Liver (tissue), 8 donors: ENCODE measurements at regions not wholly inside any gene's neighbourhood (a gene's known extent, or its start where the extent isn't known, plus 50 kb on each side); places are given as distances from the start of the nearest gene placed in this dataset.

Experiments
- DNase-seq: peaks from one replicate; pipeline ENCODE4 v3.0.0-alpha.2; 2017; ENCODE audit warnings: low spot score
- H3K27ac ChIP-seq, 2 donors: one replicate each; pipeline ENCODE4 v1.7.0; 2013; ENCODE audit warnings: inconsistent platforms in 2 of 2, low read length in 2 of 2, control low read depth in 1 of 2, low read depth in 1 of 2, mild to moderate bottlenecking in 1 of 2
- H3K27me3 ChIP-seq, 4 donors: one replicate each; pipeline versions ENCODE4 v1.6.1 to v1.7.0; 2013; ENCODE audit warnings: low read length in 3 of 4, inconsistent platforms in 1 of 4, mild to moderate bottlenecking in 1 of 4, moderate library complexity in 1 of 4; ENCODE audit not compliant: control insufficient read depth in 4 of 4, insufficient read depth in 4 of 4
- H3K36me3 ChIP-seq, 4 donors: one replicate each; pipeline versions ENCODE4 v1.6.1 to v1.7.0; 2013; ENCODE audit warnings: low read length in 3 of 4, mild to moderate bottlenecking in 3 of 4, low read depth in 1 of 4, moderate library complexity in 1 of 4; ENCODE audit not compliant: control insufficient read depth in 4 of 4, insufficient read depth in 3 of 4
- H3K4me1 ChIP-seq, 4 donors: one replicate each; pipeline versions ENCODE4 v1.6.1 to v1.7.0; 2013; ENCODE audit warnings: low read length in 3 of 4, mild to moderate bottlenecking in 3 of 4, moderate library complexity in 1 of 4; ENCODE audit not compliant: control insufficient read depth in 4 of 4, insufficient read depth in 4 of 4
- H3K4me3 ChIP-seq, 3 donors: one replicate each; pipeline versions ENCODE4 v1.6.1 to v1.7.0; 2013; ENCODE audit warnings: low read length in 3 of 3, control low read depth in 1 of 3, low read depth in 1 of 3, mild to moderate bottlenecking in 1 of 3
- H3K9ac ChIP-seq, 2 donors: one replicate each; pipeline ENCODE4 v1.7.0; 2013; ENCODE audit warnings: low read length in 2 of 2, mild to moderate bottlenecking in 2 of 2, moderate library complexity in 2 of 2, control low read depth in 1 of 2, low read depth in 1 of 2
- H3K9me3 ChIP-seq, 4 donors: one replicate each; pipeline versions ENCODE4 v1.6.1 to v1.7.0; 2013; ENCODE audit warnings: low read length in 3 of 4; ENCODE audit not compliant: control insufficient read depth in 4 of 4
- ATF3 ChIP-seq: IDR thresholded peaks from 2 replicates; pipeline ENCODE4 v1.6.1; 2016; ENCODE audit warnings: antibody characterized with exemption
- CTCF ChIP-seq: fragments of 150-350 bp; IDR thresholded peaks from 2 replicates; pipeline ENCODE4 v1.5.1; 2017; ENCODE audit warnings: improper control_type of control experiment, low read depth, low read length; ENCODE audit not compliant: missing input control
- EGR1 ChIP-seq, 2 donors: IDR thresholded peaks; 2 replicates each; pipeline ENCODE4 v1.6.1; 2016 to 2018; ENCODE audit warnings: antibody characterized with exemption in 2 of 2, low read depth in 2 of 2
- FOXA1 ChIP-seq: IDR thresholded peaks from 2 replicates; pipeline ENCODE4 v1.6.1; 2016; ENCODE audit warnings: antibody characterized with exemption
- FOXA2 ChIP-seq: IDR thresholded peaks from 2 replicates; pipeline ENCODE4 v1.6.1; 2016; ENCODE audit warnings: antibody characterized with exemption
- GABPA ChIP-seq, 2 donors: IDR thresholded peaks in 1 of 2; conservative IDR thresholded peaks in 1 of 2; 2 replicates each; pipeline ENCODE4 v1.6.1; 2016; ENCODE audit warnings: antibody characterized with exemption in 2 of 2, mild to moderate bottlenecking in 1 of 2, moderate library complexity in 1 of 2
- HNF4A ChIP-seq, 2 donors: conservative IDR thresholded peaks; 2 replicates each; pipeline ENCODE4 v1.6.1; 2016; ENCODE audit warnings: antibody characterized with exemption in 2 of 2, mild to moderate bottlenecking in 2 of 2
- HNF4G ChIP-seq: IDR thresholded peaks from 2 replicates; pipeline ENCODE4 v1.6.1; 2016; ENCODE audit warnings: antibody characterized with exemption
- JUND ChIP-seq, 2 donors: IDR thresholded peaks; 2 replicates each; pipeline ENCODE4 v1.6.1; 2016; ENCODE audit warnings: antibody characterized with exemption in 2 of 2
- MAX ChIP-seq: IDR thresholded peaks from 2 replicates; pipeline ENCODE4 v1.6.1; 2016; ENCODE audit warnings: antibody characterized with exemption
- NR2F2 ChIP-seq: IDR thresholded peaks from 2 replicates; pipeline ENCODE4 v1.6.1; 2016; ENCODE audit warnings: antibody characterized with exemption
- RAD21 ChIP-seq, 2 donors: IDR thresholded peaks; 2 replicates each; pipeline ENCODE4 v1.6.1; 2016; ENCODE audit warnings: antibody characterized with exemption in 2 of 2, mild to moderate bottlenecking in 2 of 2
- REST ChIP-seq: IDR thresholded peaks from 2 replicates; pipeline ENCODE4 v1.6.1; 2016; ENCODE audit warnings: antibody characterized with exemption, mild to moderate bottlenecking
- RXRA ChIP-seq, 2 donors: IDR thresholded peaks; 2 replicates each; pipeline ENCODE4 v1.6.1; 2017 to 2018; ENCODE audit warnings: antibody characterized with exemption in 2 of 2, mild to moderate bottlenecking in 1 of 2
- SP1 ChIP-seq: IDR thresholded peaks from 2 replicates; pipeline ENCODE4 v1.6.1; 2018; ENCODE audit warnings: antibody characterized with exemption, mild to moderate bottlenecking
- TAF1 ChIP-seq: conservative IDR thresholded peaks from 2 replicates; pipeline ENCODE4 v1.6.1; 2016; ENCODE audit warnings: antibody characterized with exemption, mild to moderate bottlenecking
- YY1 ChIP-seq: IDR thresholded peaks from 2 replicates; pipeline ENCODE4 v1.6.1; 2016; ENCODE audit warnings: antibody characterized with exemption, mild to moderate bottlenecking
- ZBTB33 ChIP-seq: IDR thresholded peaks from 2 replicates; pipeline ENCODE4 v1.6.1; 2016; ENCODE audit warnings: antibody characterized with exemption
- WGBS: extraction: QIAGEN DNeasy Blood & Tissue Kit; methylation state at CpG from one replicate; pipeline ENCODE4 v1.1.7; 2013; 5-methylcytosine and 5-hydroxymethylcytosine counted together
- donor health status: healthy.
- donor health status: healthy.
- donor health status: healthy.
- donor health status: healthy.
- donor health status: healthy.

- no peak for TF ChIP-seq SP1
These were observed 179.9 kb upstream of the DTNBP1 start (continued) for GRCh38 chr6:15842727-15843117.

- Histone ChIP-seq H3K9me3 (no peaks in the 10 kb centered on the region), H3K36me3 (no peaks in the 10 kb centered on the region), H3K4me1 (no peaks in the 10 kb centered on the region), H3K27me3 (no peaks in the 10 kb centered on the region), H3K27ac (no peak overlapping the region), H3K9ac (no peak overlapping the region), H3K4me3 (no peak overlapping the region)
- TF ChIP-seq HNF4G: no peak
- DNase-seq: no peak
- 80% methylated on average over 9 of the region's 9 CpGs for WGBS
These were observed 179.3 kb upstream of the DTNBP1 start for GRCh38 chr6:15841937-15842726.

- no peaks in the 10 kb centered on the region for H3K4me1 ChIP-seq
- no peak overlapping the region for H3K9ac ChIP-seq
- H3K9me3 ChIP-seq: no peaks in the 10 kb centered on the region
- no peak for DNase-seq
- no peak overlapping the region for H3K4me3 ChIP-seq
- 85% methylated on average over 5 of the region's 5 CpGs for WGBS
- no peak overlapping the region for H3K27ac ChIP-seq
- H3K27me3 ChIP-seq: no peaks in the 10 kb centered on the region
- TF ChIP-seq HNF4G: no peak
- no peak for TF ChIP-seq JUND (IDR thresholded peaks at IDR 0.05)
- TF ChIP-seq REST: no peak
- no peak for TF ChIP-seq CTCF
- TF ChIP-seq GABPA (IDR thresholded peaks at IDR 0.05 in 1 of 2, conservative IDR thresholded peaks at IDR 0.05 in 1 of 2): no peak
- no peak for TF ChIP-seq RAD21 (IDR thresholded peaks at IDR 0.05)
- no peak for TF ChIP-seq SP1
- TF ChIP-seq NR2F2: no peak
- no peak for TF ChIP-seq ATF3
- no peak for TF ChIP-seq TAF1
- no peak for TF ChIP-seq HNF4A (conservative IDR thresholded peaks at IDR 0.05)
- TF ChIP-seq MAX: no peak
- no peak for TF ChIP-seq RXRA (IDR thresholded peaks at IDR 0.05)
- no peak for TF ChIP-seq YY1
- no peak for TF ChIP-seq ZBTB33
- TF ChIP-seq FOXA1: no peak
- TF ChIP-seq FOXA2: no peak
- TF ChIP-seq EGR1 (IDR thresholded peaks at IDR 0.05; ENCODE audit: low read depth in 2 of 2): no peak
- no peaks in the 10 kb centered on the region for H3K36me3 ChIP-seq
These were observed 177.2 kb upstream of the DTNBP1 start for GRCh38 chr6:15839969-15840541.
